Endothelial cell of umbilical vein (primary cell): ENCODE measurements at regions not wholly inside any gene's neighbourhood (a gene's known extent, or its start where the extent isn't known, plus 50 kb on each side); places are given as distances from the start of the nearest gene placed in this dataset.

Experiments
- BruUV-seq: library from RNA; stranded (reverse); fragments of 400-500 nt; replicated peaks from 2 replicates; lab custom pipeline; 2021; lab: Mats Ljungman, UMichigan
- CTCF ChIA-PET: fragments of 300-600, 350-600 bp; sonication (Branson Sonifier 250); formaldehyde crosslinking; loops from one replicate; lab custom pipeline; 2021; ENCODE audit warnings: antibody characterized with exemption, inconsistent platforms; lab: Charles Lee
- POLR2A ChIA-PET: fragments of 300-600, 350-600 bp; sonication (Branson Sonifier 250); formaldehyde crosslinking; loops from one replicate; lab custom pipeline; 2021; ENCODE audit warnings: antibody characterized with exemption, inconsistent platforms; lab: Charles Lee
- DNase-seq: peaks from one replicate; pipeline ENCODE4 v3.0.0-alpha.2; 2011; ENCODE audit warnings: low read depth, low spot score
- FAIRE-seq: peaks from 2 replicates; lab custom pipeline; 2011; peaks lifted over from hg19 to GRCh38; lab: Jason Lieb, UNC
- H2AFZ ChIP-seq: 2 replicates; pipeline ENCODE4 v1.6.0; 2012; ENCODE audit warnings: low read depth, low read length, control low read depth, inconsistent platforms
- H3K27ac ChIP-seq: 2 replicates; pipeline ENCODE4 v1.5.1; 2011; ENCODE audit warnings: low read depth, mild to moderate bottlenecking, control low read depth, low read length, moderate library complexity; ENCODE audit not compliant: insufficient read depth
- H3K27me3 ChIP-seq, 2 experiments: 2 replicates each; pipeline versions ENCODE4 v1.6.0 to v1.6.1; 2011; ENCODE audit warnings: low read length in 2 of 2, mixed read lengths in 1 of 2; ENCODE audit not compliant: control insufficient read depth in 2 of 2, insufficient read depth in 2 of 2
- H3K36me3 ChIP-seq, 2 experiments: 2 replicates in 1 of 2; 3 replicates in 1 of 2; pipeline ENCODE4 v1.5.1; 2011; ENCODE audit warnings: low read length in 2 of 2, mild to moderate bottlenecking in 1 of 2, moderate library complexity in 1 of 2; ENCODE audit not compliant: control insufficient read depth in 2 of 2, insufficient read depth in 2 of 2; ENCODE audit errors: extremely low read depth in 1 of 2
- H3K4me1 ChIP-seq: 3 replicates; pipeline ENCODE4 v1.5.1; 2011; ENCODE audit warnings: mild to moderate bottlenecking, low read length; ENCODE audit not compliant: control insufficient read depth, insufficient read depth; ENCODE audit errors: extremely low read depth
- H3K4me2 ChIP-seq: 2 replicates; pipeline ENCODE4 v1.6.1; 2011; ENCODE audit warnings: low read length, control low read depth, mixed read lengths; ENCODE audit not compliant: insufficient read depth
- H3K4me3 ChIP-seq, 3 experiments: fragments of 200-600 bp in 1 of 3; sonication (generic), shearing (Covaris generic) in 1 of 3; replicated peaks in 1 of 3; 2 replicates each; pipeline ENCODE4 v1.5.1; 2011 to 2016; ENCODE audit warnings: control low read depth in 3 of 3, low read length in 3 of 3, mild to moderate bottlenecking in 2 of 3, inconsistent platforms in 1 of 3, low read depth in 1 of 3, moderate library complexity in 1 of 3; ENCODE audit not compliant: insufficient read depth in 1 of 3
- H3K79me2 ChIP-seq: 2 replicates; pipeline ENCODE4 v1.6.0; 2012; ENCODE audit warnings: low read length, inconsistent platforms; ENCODE audit not compliant: control insufficient read depth, insufficient read depth
- H3K9ac ChIP-seq: replicated peaks from 2 replicates; pipeline ENCODE3; 2011; ENCODE audit warnings: low read length, control low read depth; ENCODE audit not compliant: insufficient read depth; ENCODE audit errors: extremely low read depth
- H3K9me1 ChIP-seq: replicated peaks from 3 replicates; pipeline ENCODE4 v1.6.0; 2011; ENCODE audit warnings: mild to moderate bottlenecking, low read length; ENCODE audit not compliant: control insufficient read depth, insufficient read depth; ENCODE audit errors: extremely low read depth
- H3K9me3 ChIP-seq: replicated peaks from 2 replicates; pipeline ENCODE4 v1.5.1; 2012; ENCODE audit warnings: low read length, inconsistent platforms; ENCODE audit not compliant: control insufficient read depth, insufficient read depth
- H4K20me1 ChIP-seq: replicated peaks from 2 replicates; pipeline ENCODE3; 2011; ENCODE audit warnings: mild to moderate bottlenecking, low read length; ENCODE audit not compliant: control insufficient read depth, insufficient read depth; ENCODE audit errors: extremely low read depth
- CTCF ChIP-seq, 2 donors: IDR thresholded peaks; 1 replicate in 1 of 2; 2 replicates in 1 of 2; pipeline ENCODE4 v1.5.1; 2011; ENCODE audit warnings: low read length in 2 of 2, mild to moderate bottlenecking in 2 of 2, moderate library complexity in 2 of 2, control low read depth in 1 of 2, inconsistent platforms in 1 of 2, low read depth in 1 of 2; ENCODE audit not compliant: insufficient read depth in 1 of 2; ENCODE audit errors: extremely low read depth in 1 of 2
- EZH2 ChIP-seq: IDR thresholded peaks from 2 replicates; pipeline ENCODE4 v1.6.1; 2012; ENCODE audit warnings: borderline replicate concordance, low read depth, mild to moderate bottlenecking, moderate library complexity, low read length, inconsistent platforms; ENCODE audit not compliant: severe bottlenecking
- FOS ChIP-seq: IDR thresholded peaks from 2 replicates; pipeline ENCODE4 v1.6.1; 2011; ENCODE audit warnings: mild to moderate bottlenecking, low read length, moderate library complexity, borderline replicate concordance; ENCODE audit not compliant: insufficient read depth
- GATA2 ChIP-seq: IDR thresholded peaks from 2 replicates; pipeline ENCODE4 v1.7.0; 2011; ENCODE audit warnings: low read depth, mild to moderate bottlenecking, moderate library complexity, mixed read lengths, low read length; ENCODE audit not compliant: insufficient read length, insufficient read depth
- JUN ChIP-seq: IDR thresholded peaks from 2 replicates; pipeline ENCODE4 v1.6.1; 2011; ENCODE audit warnings: borderline replicate concordance, low read depth; ENCODE audit not compliant: insufficient read length, insufficient read depth
- MAX ChIP-seq: IDR thresholded peaks from 2 replicates; pipeline ENCODE4 v1.6.1; 2011; ENCODE audit not compliant: insufficient read depth, insufficient read length
- MYC ChIP-seq: IDR thresholded peaks from one replicate; pipeline ENCODE4 v1.6.1; 2011; ENCODE audit warnings: mild to moderate bottlenecking, low read depth, low read length
- POLR2A ChIP-seq: IDR thresholded peaks from 2 replicates; pipeline ENCODE4 v1.6.1; 2012; ENCODE audit warnings: low read depth, mild to moderate bottlenecking, control low read depth, low read length
- POLR2AphosphoS5 ChIP-seq: IDR thresholded peaks from 2 replicates; pipeline ENCODE4 v1.6.1; 2012; ENCODE audit warnings: low read depth, mild to moderate bottlenecking, control low read depth, low read length, moderate library complexity; ENCODE audit not compliant: insufficient read depth
- dilution Hi-C: fragments of 300-500 bp; cut with MboI; formaldehyde crosslinking; loops from one replicate; pipeline ENCODE4 v1.15.0; 2019; ENCODE audit warnings: low sequenced_read_pairs; ENCODE audit not compliant: extremely low pct_ligation_motif_present
- intact Hi-C: fragments of 100-400 bp; cut with micrococcal nuclease; formaldehyde crosslinking; loops from one replicate; pipeline ENCODE4 v1.10.0; 2022

GRCh38 chr3:84634668-84635067 is 324.1 kb upstream of the CADM2 start:
- H2AFZ ChIP-seq, result no peak overlapping the region
- no peaks in the 10 kb centered on the region for H3K4me1 ChIP-seq
- dilution Hi-C loops (no loop called here), intact Hi-C loops (no loop called here)
- POLR2A ChIA-PET, result no interaction called here
- FAIRE-seq (no peak), DNase-seq (no peak)
- no TSS peak for BruUV-seq
- H3K9me1 ChIP-seq, result no peaks in the 10 kb centered on the region
- H3K27ac ChIP-seq, result no peak overlapping the region
- H3K4me3 ChIP-seq, result no peak overlapping the region
- CTCF ChIA-PET, result no interaction called here
- H3K9me3 ChIP-seq, result no peaks in the 10 kb centered on the region
- no peak overlapping the region for H3K4me2 ChIP-seq
- no peaks in the 10 kb centered on the region for H4K20me1 ChIP-seq
- no peaks in the 10 kb centered on the region for H3K36me3 ChIP-seq
- H3K79me2 ChIP-seq, result no peaks in the 10 kb centered on the region
- no peaks in the 10 kb centered on the region for H3K27me3 ChIP-seq
- H3K9ac ChIP-seq, result no peak overlapping the region
- TF ChIP-seq FOS (no peak), CTCF (IDR thresholded peaks at IDR 0.05; ENCODE audit: extremely low read depth in 1 of 2, insufficient read depth in 1 of 2, low read depth in 1 of 2, low read length in 2 of 2) (no peak), MYC (no peak), POLR2A (no peak), GATA2 (no peak), POLR2AphosphoS5 (no peak), EZH2 (no peak), JUN (no peak), MAX (no peak)
